GM23338 (cell line): ENCODE measurements at regions not wholly inside any gene's neighbourhood (a gene's known extent, or its start where the extent isn't known, plus 50 kb on each side); places are given as distances from the start of the nearest gene placed in this dataset.
A peak's percentile ranks its signal among the peaks of the same experiment; 100 is the strongest.

Experiments used
- ATAC-seq: fragments of 200-7000 bp; cut with Tn5 transposase; 3 replicates; pipeline ENCODE4 v1.9.1; 2020
- DNase-seq: peaks from one replicate; pipeline ENCODE4 v3.0.0-alpha.2; 2015; ENCODE audit warnings: low spot score
- H2AFZ ChIP-seq: fragments of 200-600 bp; sonication (generic); 2 replicates; pipeline ENCODE4 v1.8.0; 2016; ENCODE audit warnings: antibody characterized with exemption, mild to moderate bottlenecking, moderate library complexity
- H3F3A ChIP-seq: fragments of 200-600 bp; sonication (generic); replicated peaks from 2 replicates; pipeline ENCODE4 v1.8.0; 2017; ENCODE audit warnings: antibody characterized with exemption, mixed run types, low read depth
- H3K27ac ChIP-seq: fragments of 200-600 bp; sonication (generic); 2 replicates; pipeline ENCODE4 v1.6.1; 2016; ENCODE audit warnings: low read depth
- H3K27me3 ChIP-seq: fragments of 200-600 bp; sonication (generic); 2 replicates; pipeline ENCODE4 v1.8.0; 2016; ENCODE audit warnings: mild to moderate bottlenecking, mixed run types, moderate library complexity; ENCODE audit not compliant: insufficient read depth
- H3K36me3 ChIP-seq: fragments of 200-600 bp; sonication (generic); 2 replicates; pipeline ENCODE4 v1.8.0; 2016; ENCODE audit warnings: mild to moderate bottlenecking; ENCODE audit not compliant: insufficient read depth
- H3K4me1 ChIP-seq: fragments of 200-600 bp; sonication (generic); 2 replicates; pipeline ENCODE4 v1.8.0; 2016; ENCODE audit warnings: mild to moderate bottlenecking, moderate library complexity; ENCODE audit not compliant: insufficient read depth
- H3K4me2 ChIP-seq: fragments of 200-600 bp; sonication (generic); 2 replicates; pipeline ENCODE4 v1.7.1; 2017; ENCODE audit warnings: mixed run types
- H3K4me3 ChIP-seq: fragments of 200-600 bp; sonication (generic); 2 replicates; pipeline ENCODE4 v1.6.1; 2016; ENCODE audit warnings: mixed run types
- H3K79me2 ChIP-seq: fragments of 200-600 bp; sonication (generic); replicated peaks from 2 replicates; pipeline ENCODE4 v1.8.0; 2017; ENCODE audit warnings: mild to moderate bottlenecking; ENCODE audit not compliant: insufficient read depth
- H3K9me2 ChIP-seq: fragments of 200-600 bp; sonication (generic); 2 replicates; pipeline ENCODE4 v1.8.0; 2017; ENCODE audit not compliant: insufficient read depth
- H4K20me1 ChIP-seq: fragments of 200-600 bp; sonication (generic); replicated peaks from 2 replicates; pipeline ENCODE4 v1.8.0; 2017; ENCODE audit warnings: mild to moderate bottlenecking; ENCODE audit not compliant: insufficient read depth
- H3K27ac Mint-ChIP-seq: 2 replicates; pipeline ENCODE4 v1.8.0; 2020; ENCODE audit warnings: inconsistent platforms, mild to moderate bottlenecking, moderate library complexity, mixed read lengths
- H3K27me3 Mint-ChIP-seq: 3 replicates; pipeline ENCODE4 v1.8.0; 2022; ENCODE audit warnings: low read depth, mild to moderate bottlenecking, moderate library complexity, mixed read lengths, inconsistent platforms; ENCODE audit not compliant: insufficient read depth, poor library complexity
- H3K36me3 Mint-ChIP-seq: 3 replicates; pipeline ENCODE4 v1.8.0; 2021; ENCODE audit warnings: low read depth, mild to moderate bottlenecking, inconsistent platforms, moderate library complexity, mixed read lengths
- H3K4me1 Mint-ChIP-seq: 3 replicates; pipeline ENCODE4 v1.8.0; 2020; ENCODE audit warnings: mild to moderate bottlenecking, inconsistent platforms, mixed read lengths
- H3K4me3 Mint-ChIP-seq: 3 replicates; pipeline ENCODE4 v1.8.0; 2021; ENCODE audit warnings: moderate library complexity, mild to moderate bottlenecking, inconsistent platforms, mixed read lengths
- H3K9me3 Mint-ChIP-seq: 3 replicates; pipeline ENCODE4 v1.8.0; 2020; ENCODE audit warnings: moderate library complexity, mild to moderate bottlenecking, inconsistent platforms, mixed read lengths
- CREB1 ChIP-seq: fragments of 250-450 bp; sonication (Bioruptor Pico); IDR thresholded peaks from 2 replicates; pipeline ENCODE4 v1.5.0; 2020; ENCODE audit warnings: low read depth, mild to moderate bottlenecking, moderate library complexity
- CTCF ChIP-seq, 2 experiments: fragments of 200-600 bp in 1 of 2; sonication (generic) in 1 of 2; conservative IDR thresholded peaks; 2 replicates each; pipeline versions ENCODE4 v1.5.1 to v1.6.1; 2016 to 2017; ENCODE audit warnings: antibody characterized with exemption in 2 of 2, low read depth in 2 of 2, mild to moderate bottlenecking in 2 of 2, moderate library complexity in 1 of 2
- ETS1 ChIP-seq: IDR thresholded peaks from 2 replicates; pipeline ENCODE4 v1.6.1; 2016; ENCODE audit warnings: antibody characterized with exemption
- EZH2 ChIP-seq: fragments of 200-600 bp; sonication (generic); IDR thresholded peaks from one replicate; pipeline ENCODE4 v1.8.0; 2017; ENCODE audit warnings: antibody characterized with exemption, mild to moderate bottlenecking, low read depth; ENCODE audit not compliant: unreplicated experiment
- EZH2phosphoT487 ChIP-seq: fragments of 200-600 bp; sonication (generic); IDR thresholded peaks from one replicate; pipeline ENCODE4 v1.8.1; 2018; ENCODE audit warnings: antibody characterized with exemption; ENCODE audit not compliant: unreplicated experiment
- NANOG ChIP-seq: IDR thresholded peaks from 2 replicates; pipeline ENCODE4 v1.6.1; 2016; ENCODE audit warnings: antibody characterized with exemption, borderline replicate concordance
- POLR2AphosphoS5 ChIP-seq: IDR thresholded peaks from 2 replicates; pipeline ENCODE4 v1.6.1; 2016; ENCODE audit warnings: antibody characterized with exemption, low read depth
- REST ChIP-seq: IDR thresholded peaks from one replicate; pipeline ENCODE4 v1.6.1; 2018; ENCODE audit warnings: antibody characterized with exemption; ENCODE audit not compliant: unreplicated experiment
- STAT1 ChIP-seq: IDR thresholded peaks from one replicate; pipeline ENCODE4 v1.6.1; 2016; ENCODE audit warnings: antibody characterized with exemption; ENCODE audit not compliant: unreplicated experiment
- ZNF331 ChIP-seq: fragments of 250-450 bp; sonication (Bioruptor Pico); IDR thresholded peaks from 2 replicates; pipeline ENCODE4 v1.5.0; 2020; ENCODE audit warnings: low read depth, mild to moderate bottlenecking, moderate library complexity
- ZNF462 ChIP-seq: fragments of 250-450 bp; sonication (Bioruptor Pico); IDR thresholded peaks from 2 replicates; pipeline ENCODE4 v1.5.0; 2020; ENCODE audit warnings: mild to moderate bottlenecking, moderate library complexity

- Histone ChIP-seq H4K20me1 (no peaks in the 10 kb centered on the region), H2AFZ (peak overlapping the region; percentile 52; the same call in 1 of the 2 replicates), H3K36me3 (no peaks in the 10 kb centered on the region), H3K27ac (no peak overlapping the region), H3F3A (no peaks in the 10 kb centered on the region), H3K4me2 (no peak overlapping the region), H3K27me3 (no peaks in the 10 kb centered on the region), H3K4me3 (no peak overlapping the region), H3K79me2 (no peaks in the 10 kb centered on the region), H3K4me1 (no peaks in the 10 kb centered on the region), H3K9me2 (peaks cover 12% of the 10 kb centered on the region)
- H3K27ac Mint-ChIP-seq = no peak overlapping the region
- no peaks in the 10 kb centered on the region for H3K9me3 Mint-ChIP-seq
- no peaks in the 10 kb centered on the region for H3K27me3 Mint-ChIP-seq
- DNase-seq (no peak), ATAC-seq (no peak)
- TF ChIP-seq EZH2phosphoT487 (no peak), CTCF (conservative IDR thresholded peaks at IDR 0.05; ENCODE audit: low read depth in 2 of 2) (no peak), EZH2 (no peak), POLR2AphosphoS5 (no peak), ETS1 (no peak), ZNF331 (CRISPR knock-in tag) (no peak), STAT1 (no peak), NANOG (no peak), REST (no peak), ZNF462 (CRISPR knock-in tag) (no peak), CREB1 (CRISPR knock-in tag) (no peak)
- no peak overlapping the region for H3K4me3 Mint-ChIP-seq
- no peaks in the 10 kb centered on the region for H3K36me3 Mint-ChIP-seq
- H3K4me1 Mint-ChIP-seq = no peaks in the 10 kb centered on the region; the same call in 2 of the 3 replicates
Observed at GRCh38 chr12:115694564-115694963, 582.9 kb downstream of the MED13L start.
